Activated CD4-positive, CD25-positive, alpha-beta regulatory T cell treated with anti-CD3 and anti-CD28 coated beads, Interleukin-2, amount 50 U/mL, for 16 hours (primary cell): ENCODE measurements at regions not wholly inside any gene's neighbourhood (a gene's known extent, or its start where the extent isn't known, plus 50 kb on each side); places are given as distances from the start of the nearest gene placed in this dataset.
"Not testable (repeated sequence)": the region's sequence is repeated elsewhere in the genome, so short reads cannot be mapped to it uniquely, and the experiment has no call there.

Experiments used
- DNase-seq: peaks from one replicate; pipeline ENCODE4 v3.0.0-alpha.2; 2020; ENCODE audit warnings: low read depth, low spot score

GRCh38 chr10:64558094-64558835, 1037.1 kb downstream of the REEP3 start:
- DNase-seq, result no peak

DNA sequence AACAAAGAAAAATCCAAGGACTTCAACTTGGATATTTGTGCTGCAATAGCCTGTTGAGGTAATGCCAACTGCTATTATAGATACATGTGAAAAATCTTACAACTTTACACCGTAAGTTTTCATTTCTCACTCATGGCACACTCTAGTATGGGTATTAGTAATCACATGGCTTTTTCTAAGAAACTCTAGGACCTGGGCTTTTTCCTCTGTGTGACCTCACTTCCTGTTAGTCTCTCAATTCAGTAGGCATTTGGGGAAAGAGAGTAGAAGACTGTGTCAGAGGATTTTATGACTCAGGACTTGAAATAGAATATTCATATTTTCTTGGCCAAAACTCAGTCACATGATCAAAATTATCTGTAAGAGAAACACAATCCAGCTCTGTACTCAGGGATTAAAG, 1049.9 kb downstream of the REEP3 start:
- no peak for DNase-seq

DNA sequence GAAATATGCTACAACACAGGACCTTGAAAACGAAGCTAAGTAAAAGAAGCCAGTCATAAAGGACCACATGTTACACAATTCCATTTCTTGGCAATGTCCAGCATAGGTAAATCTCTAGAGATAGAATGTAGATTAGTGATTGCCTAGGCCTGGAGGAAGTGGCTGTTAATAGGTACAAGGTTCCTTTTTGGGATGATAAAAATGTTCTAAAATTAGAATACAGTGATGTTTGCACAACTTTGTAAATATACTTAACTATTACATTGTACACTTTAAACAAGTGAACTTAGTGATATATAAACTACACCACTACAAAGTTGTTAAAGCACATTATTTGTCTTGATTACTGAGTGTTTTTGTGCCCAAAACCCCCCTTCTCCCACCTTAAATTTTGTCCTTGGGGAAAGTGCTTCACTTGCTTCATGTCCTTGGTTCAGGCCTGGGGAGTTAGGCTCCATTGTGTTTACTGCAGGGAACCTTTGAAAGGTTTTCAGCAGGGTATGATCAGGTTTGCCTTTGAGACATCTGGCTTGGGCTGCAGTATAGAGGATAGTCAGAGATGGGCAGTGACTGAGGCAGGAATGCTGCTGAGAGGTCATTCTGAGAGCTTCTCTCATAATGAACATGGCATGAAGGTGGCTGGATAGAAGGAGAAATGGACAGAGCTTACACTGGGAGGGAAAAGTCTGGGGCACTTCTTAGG, 1052.6 kb downstream of the REEP3 start:
- DNase-seq, result no peak

GRCh38 chr10:64574371-64574770, 1053.2 kb downstream of the REEP3 start:
- DNase-seq, result no peak

- DNase-seq, result no peak
Measured at GRCh38 chr10:64576497-64576896, 1055.3 kb downstream of the REEP3 start.

DNA sequence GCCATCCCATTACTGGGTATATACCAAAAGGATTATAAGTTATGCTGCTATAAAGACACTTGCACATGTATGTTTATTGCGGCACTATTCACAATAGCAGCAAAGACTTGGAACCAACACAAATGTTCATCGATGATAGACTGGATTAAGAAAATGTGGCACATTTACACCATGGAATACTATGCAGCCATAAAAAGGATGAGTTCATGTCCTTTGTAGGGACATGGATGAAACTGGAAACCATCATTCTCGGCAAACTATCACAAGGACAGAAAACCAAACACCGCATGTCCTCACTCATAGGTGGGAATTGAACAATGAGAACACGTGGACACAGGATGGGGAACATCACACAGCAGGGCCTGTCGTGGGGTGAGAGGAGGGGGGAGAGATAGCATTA, 1057.6 kb downstream of the REEP3 start:
- not testable (repeated sequence) for DNase-seq

- DNase-seq, result no peak
Measured at GRCh38 chr10:64586934-64587503, 1065.8 kb downstream of the REEP3 start.

- no peak for DNase-seq
Measured at GRCh38 chr10:64594072-64594471, 1072.9 kb downstream of the REEP3 start.

DNA sequence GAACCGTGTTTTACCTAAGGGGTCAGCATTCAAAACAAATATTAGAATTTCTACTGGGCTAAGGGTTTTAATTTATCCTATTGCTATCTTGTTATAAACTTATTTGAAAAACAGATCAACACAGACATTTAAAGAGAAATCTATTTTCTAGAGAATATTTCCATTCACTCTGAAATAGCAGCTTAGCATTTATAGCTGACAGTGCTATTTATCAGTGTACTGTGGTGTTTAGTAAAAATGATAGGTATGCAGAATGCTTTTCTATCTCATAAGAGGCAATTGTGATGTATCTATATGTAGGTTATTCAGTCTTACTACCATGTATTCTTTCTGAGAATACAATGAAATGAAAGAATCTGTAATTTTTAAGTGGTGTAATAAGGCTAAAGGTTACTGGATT, 1077.4 kb downstream of the REEP3 start:
- DNase-seq, result no peak

GRCh38 chr10:64601298-64601697, 1080.1 kb downstream of the REEP3 start:
- no peak for DNase-seq

DNA sequence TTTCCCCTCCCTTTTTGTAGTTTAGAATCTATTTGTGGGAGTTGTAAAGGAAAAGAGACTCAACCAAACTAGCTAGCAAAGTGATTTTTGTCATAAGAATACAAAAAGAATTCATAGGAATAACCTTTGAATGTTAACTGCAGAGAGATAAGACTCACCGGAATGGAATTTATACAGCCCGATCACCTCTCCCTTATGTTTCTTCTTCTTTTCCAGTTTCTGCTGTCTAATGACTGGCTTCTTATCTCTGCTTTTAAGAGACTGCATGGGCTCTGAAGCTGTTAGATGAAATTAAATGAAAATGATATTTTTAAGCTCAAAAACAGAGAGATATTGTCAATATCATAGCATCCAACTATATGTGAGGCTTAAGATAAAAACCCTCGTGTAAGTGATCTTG, 1095.9 kb downstream of the REEP3 start:
- no peak for DNase-seq

GRCh38 chr10:64619102-64619501, 1097.9 kb downstream of the REEP3 start:
- no peak for DNase-seq

GRCh38 chr10:64626924-64627323, 1105.7 kb downstream of the REEP3 start:
- DNase-seq, result no peak

GRCh38 chr10:64630534-64630933, 1109.3 kb downstream of the REEP3 start:
- DNase-seq, result no peak

DNA sequence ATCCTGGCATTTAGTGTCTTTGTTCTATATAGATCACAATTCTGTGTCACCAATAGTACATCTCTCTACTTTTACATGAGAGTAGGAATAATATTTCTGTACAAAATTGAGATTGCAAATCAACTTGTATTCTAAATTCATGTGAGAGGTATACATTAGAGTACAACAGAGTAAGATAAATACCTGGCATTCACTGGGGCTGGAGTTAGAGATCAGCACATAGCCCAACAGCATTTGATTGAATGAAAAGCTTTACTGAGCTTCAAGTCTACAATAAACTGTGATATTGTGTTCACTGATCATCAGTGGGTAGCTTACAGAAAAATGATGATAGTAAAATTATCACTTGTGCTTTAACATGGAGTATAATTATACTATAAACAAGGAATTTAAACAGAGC, 1114.7 kb downstream of the REEP3 start:
- no peak for DNase-seq

DNA sequence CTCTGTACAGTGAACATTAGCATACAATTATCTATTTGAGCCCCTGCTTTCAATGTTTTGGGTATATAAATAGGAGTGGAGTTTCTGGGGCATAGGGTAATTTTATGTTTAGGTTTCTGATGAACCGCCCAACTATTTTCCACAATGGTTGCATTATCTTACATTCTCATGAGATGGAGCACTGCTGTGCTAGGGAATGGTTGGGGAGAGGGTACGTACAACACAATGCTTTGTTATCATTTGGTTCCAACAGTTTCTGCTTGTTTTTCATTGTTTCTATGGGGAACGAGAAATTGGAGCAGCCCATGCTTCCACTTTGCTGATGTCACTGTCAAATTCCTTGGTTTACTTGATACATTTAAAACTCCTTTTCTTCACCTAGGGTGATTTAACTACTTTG, 1115.3 kb downstream of the REEP3 start:
- DNase-seq, result no peak

DNA sequence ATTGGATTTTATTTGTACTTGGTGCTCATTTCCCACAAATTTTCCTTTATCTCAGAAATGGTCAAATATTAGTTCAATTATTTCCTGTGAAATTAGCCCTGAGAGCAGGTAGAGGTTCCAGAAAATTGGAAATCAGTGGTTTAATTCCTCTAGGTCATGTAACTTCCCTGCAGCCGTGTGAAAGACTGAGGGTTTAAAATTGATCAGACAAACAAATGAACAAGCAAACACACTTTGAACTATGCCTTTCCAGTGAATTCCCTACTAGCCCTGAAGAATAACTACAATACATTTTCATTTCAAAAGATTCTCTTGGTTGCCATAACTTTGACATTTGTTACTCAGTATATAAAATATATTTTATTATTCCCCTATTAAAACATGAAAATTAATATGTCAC, 1116.7 kb downstream of the REEP3 start:
- no peak for DNase-seq

- no peak for DNase-seq
Measured at GRCh38 chr10:64648915-64649314, 1127.7 kb downstream of the REEP3 start.

- DNase-seq, result no peak
Measured at GRCh38 chr10:64658528-64658927, 1137.3 kb downstream of the REEP3 start.

GRCh38 chr10:64659311-64659710, 1138.1 kb downstream of the REEP3 start:
- no peak for DNase-seq

- DNase-seq, result no peak
Measured at GRCh38 chr10:64682043-64682442, 1160.8 kb downstream of the REEP3 start.

DNA sequence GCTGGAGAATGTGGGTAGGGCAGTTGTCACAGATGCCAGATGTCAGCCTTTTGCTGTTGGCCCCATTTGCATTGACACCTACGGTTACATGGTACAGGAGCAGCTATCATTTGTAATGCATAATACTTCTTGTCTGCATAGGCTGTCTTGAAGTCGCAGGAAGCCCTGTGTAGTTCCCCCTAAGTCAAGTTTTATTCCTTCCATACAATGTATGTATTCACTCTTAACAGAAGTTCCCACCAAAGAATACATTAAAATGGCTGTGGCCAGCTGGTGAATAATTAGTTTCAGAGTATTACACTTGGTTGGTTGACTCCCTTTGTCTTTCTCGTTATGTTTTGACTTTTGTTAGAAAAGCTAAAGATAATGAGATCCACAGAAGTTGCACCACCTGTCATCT, 1169.0 kb downstream of the REEP3 start:
- DNase-seq, result no peak

DNA sequence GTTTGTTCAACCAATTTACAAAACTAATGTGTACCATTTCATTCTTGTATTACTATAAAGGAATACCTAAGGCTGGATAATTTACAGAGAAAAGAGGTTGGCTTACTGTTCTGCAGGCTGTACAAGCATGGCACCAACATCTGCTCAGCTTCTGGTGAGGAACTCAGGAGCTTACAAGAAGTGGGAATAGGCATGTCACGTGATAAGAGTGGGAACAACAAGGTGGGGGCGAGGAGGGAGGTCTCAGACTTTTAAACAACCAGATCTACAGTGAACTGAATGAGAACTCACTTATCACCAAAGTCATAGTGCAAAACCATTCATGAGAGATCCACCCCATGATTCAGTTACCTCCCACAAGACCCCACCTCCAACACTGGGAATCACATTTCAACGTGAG, 1178.0 kb downstream of the REEP3 start:
- DNase-seq, result no peak
